ENCODE measurements at regions not wholly inside any gene's neighbourhood (a gene's known extent, or its start where the extent isn't known, plus 50 kb on each side); places are given as distances from the start of the nearest gene placed in this dataset.
"Not testable (repeated sequence)": the region's sequence is repeated elsewhere in the genome, so short reads cannot be mapped to it uniquely, and the experiment has no call there.

GRCh38 chr3:168747697-168748096, 652.0 kb upstream of the GOLIM4 start:
- no peak for DNase-seq

GRCh38 chr3:168738527-168739325, 643.0 kb upstream of the GOLIM4 start:
- peak; percentile 37 for DNase-seq

- no peak for DNase-seq
Measured at GRCh38 chr3:168736202-168736601, 640.5 kb upstream of the GOLIM4 start.

GRCh38 chr3:168730073-168730472, 634.3 kb upstream of the GOLIM4 start:
- DNase-seq, result no peak

GRCh38 chr3:168722091-168722490, 626.4 kb upstream of the GOLIM4 start:
- no peak for DNase-seq

- DNase-seq, result no peak
Measured at GRCh38 chr3:168714609-168715240, 619.0 kb upstream of the GOLIM4 start.

- DNase-seq, result peak; percentile 97
Measured at GRCh38 chr3:168709073-168709472, 613.3 kb upstream of the GOLIM4 start.

GRCh38 chr3:168707900-168708299, 612.2 kb upstream of the GOLIM4 start:
- peak; percentile 47 for DNase-seq

GRCh38 chr3:168705412-168705811, 609.7 kb upstream of the GOLIM4 start:
- DNase-seq, result no peak

- DNase-seq, result no peak
Measured at GRCh38 chr3:168696051-168696450, 600.3 kb upstream of the GOLIM4 start.

GRCh38 chr3:168693870-168694269, 598.1 kb upstream of the GOLIM4 start:
- peak; percentile 70 for DNase-seq

GRCh38 chr3:168688267-168688666, 592.5 kb upstream of the GOLIM4 start:
- DNase-seq, result no peak

GRCh38 chr3:168684519-168684918, 588.8 kb upstream of the GOLIM4 start:
- DNase-seq, result peak; percentile 18

- no peak for DNase-seq
Measured at GRCh38 chr3:168678730-168679129, 583.0 kb upstream of the GOLIM4 start.

- peak; percentile 99 for DNase-seq
Measured at GRCh38 chr3:168671091-168671490, 575.4 kb upstream of the GOLIM4 start.

- DNase-seq, result not testable (repeated sequence)
Measured at GRCh38 chr3:168660879-168661657, 565.3 kb upstream of the GOLIM4 start.

GRCh38 chr3:168659015-168659414, 563.3 kb upstream of the GOLIM4 start:
- DNase-seq, result peak; percentile 22

- peak; percentile 57 for DNase-seq
Measured at GRCh38 chr3:168655611-168656010, 559.9 kb upstream of the GOLIM4 start.

- DNase-seq, result peak; percentile 56
Measured at GRCh38 chr3:168654700-168655099, 559.0 kb upstream of the GOLIM4 start.

GRCh38 chr3:168653255-168653654, 557.5 kb upstream of the GOLIM4 start:
- DNase-seq, result peak; percentile 26

GRCh38 chr3:168648321-168648720, 552.6 kb upstream of the GOLIM4 start:
- peak; percentile 95 for DNase-seq

GRCh38 chr3:168647582-168647981, 551.9 kb upstream of the GOLIM4 start:
- peak; percentile 59 for DNase-seq

GRCh38 chr3:168645180-168645579, 549.5 kb upstream of the GOLIM4 start:
- DNase-seq, result peak; percentile 22

GRCh38 chr3:168628549-168628948, 532.8 kb upstream of the GOLIM4 start:
- DNase-seq, result peak; percentile 16
